ENCODE measurements at regions not wholly inside any gene's neighbourhood (a gene's known extent, or its start where the extent isn't known, plus 50 kb on each side); places are given as distances from the start of the nearest gene placed in this dataset.

- TF ChIP-seq SMC3 (conservative IDR thresholded peaks at IDR 0.05; ENCODE audit: poor library complexity) (no peak), MXI1 (conservative IDR thresholded peaks at IDR 0.05; ENCODE audit: poor library complexity, severe bottlenecking) (no peak), POLR2AphosphoS5 (IDR thresholded peaks at IDR 0.05) (no peak), CTCF (IDR thresholded peaks at IDR 0.05; ENCODE audit: poor library complexity, severe bottlenecking) (no peak), TAF1 (IDR thresholded peaks at IDR 0.05; ENCODE audit: low read depth) (no peak), RAD21 (conservative IDR thresholded peaks at IDR 0.05) (no peak), EP300 (conservative IDR thresholded peaks at IDR 0.05; ENCODE audit: poor library complexity, severe bottlenecking) (no peak), REST (IDR thresholded peaks at IDR 0.05; ENCODE audit: borderline replicate concordance) (no peak), EZH2 (IDR thresholded peaks at IDR 0.05; ENCODE audit: borderline replicate concordance, insufficient read depth, low read length, poor library complexity, severe bottlenecking) (no peak)
- Histone ChIP-seq H3K9ac (ENCODE audit: low read length) (no peak overlapping the region), H2AFZ (ENCODE audit: low read depth, low read length) (no peak overlapping the region), H3F3A (ENCODE audit: insufficient read depth, low read length, poor library complexity, severe bottlenecking) (no peaks in the 10 kb centered on the region), H3K4me2 (ENCODE audit: low read length) (no peak overlapping the region), H3K36me3 (ENCODE audit: insufficient read depth, low read length) (no peaks in the 10 kb centered on the region), H3K9me2 (ENCODE audit: insufficient read depth, low read length) (no peaks in the 10 kb centered on the region), H3K4me3 (ENCODE audit: low read length) (no peak overlapping the region), H3K9me3 (ENCODE audit: low read length) (no peaks in the 10 kb centered on the region), H4K20me1 (ENCODE audit: insufficient read depth) (no peaks in the 10 kb centered on the region), H3K79me2 (replicated peaks; ENCODE audit: insufficient read depth, low read length) (no peaks in the 10 kb centered on the region), H3K27me3 (ENCODE audit: insufficient read depth, low read depth, low read length) (no peaks in the 10 kb centered on the region), H3K27ac (ENCODE audit: low read length) (no peak overlapping the region)
Observed at GRCh38 chr7:9822458-9823290, 1151.0 kb upstream of the PHF14 start.

GRCh38 chr7:9835199-9835598 is 1138.5 kb upstream of the PHF14 start:
- Histone ChIP-seq H3K9ac (ENCODE audit: low read length) (no peak overlapping the region), H3K79me2 (replicated peaks; ENCODE audit: insufficient read depth, low read length) (no peaks in the 10 kb centered on the region), H3K9me3 (ENCODE audit: low read length) (no peaks in the 10 kb centered on the region), H4K20me1 (ENCODE audit: insufficient read depth) (no peaks in the 10 kb centered on the region), H3K4me3 (ENCODE audit: low read length) (no peak overlapping the region), H3F3A (ENCODE audit: insufficient read depth, low read length, poor library complexity, severe bottlenecking) (no peaks in the 10 kb centered on the region), H3K27ac (ENCODE audit: low read length) (no peak overlapping the region), H3K9me2 (ENCODE audit: insufficient read depth, low read length) (no peaks in the 10 kb centered on the region), H2AFZ (ENCODE audit: low read depth, low read length) (no peak overlapping the region), H3K36me3 (ENCODE audit: insufficient read depth, low read length) (no peaks in the 10 kb centered on the region), H3K4me2 (ENCODE audit: low read length) (no peak overlapping the region), H3K27me3 (ENCODE audit: insufficient read depth, low read depth, low read length) (no peaks in the 10 kb centered on the region)
- TF ChIP-seq POLR2AphosphoS5 (IDR thresholded peaks at IDR 0.05) (no peak), SMC3 (conservative IDR thresholded peaks at IDR 0.05; ENCODE audit: poor library complexity) (no peak), EP300 (conservative IDR thresholded peaks at IDR 0.05; ENCODE audit: poor library complexity, severe bottlenecking) (no peak), TAF1 (IDR thresholded peaks at IDR 0.05; ENCODE audit: low read depth) (no peak), CTCF (IDR thresholded peaks at IDR 0.05; ENCODE audit: poor library complexity, severe bottlenecking) (no peak), REST (IDR thresholded peaks at IDR 0.05; ENCODE audit: borderline replicate concordance) (no peak), RAD21 (conservative IDR thresholded peaks at IDR 0.05) (no peak), EZH2 (IDR thresholded peaks at IDR 0.05; ENCODE audit: borderline replicate concordance, insufficient read depth, low read length, poor library complexity, severe bottlenecking) (no peak), MXI1 (conservative IDR thresholded peaks at IDR 0.05; ENCODE audit: poor library complexity, severe bottlenecking) (no peak)

All from neural cell (in vitro differentiated cells).